ENCODE measurements at regions not wholly inside any gene's neighbourhood (a gene's known extent, or its start where the extent isn't known, plus 50 kb on each side); places are given as distances from the start of the nearest gene placed in this dataset.
"Not testable (repeated sequence)": the region's sequence is repeated elsewhere in the genome, so short reads cannot be mapped to it uniquely, and the experiment has no call there.

GRCh38 chr18:79606071-79606470, 73.5 kb upstream of the CTDP1 start:
- DNase-seq (ENCODE audit: low read depth, low spot score); in situ Hi-C loops (cut with HindIII; ENCODE audit: low pct_unique_long_range_greater_than_20kb, low sequenced_read_pairs): not testable (repeated sequence)

GRCh38 chr18:79606621-79607331, 72.8 kb upstream of the CTDP1 start:
- in situ Hi-C loops (cut with HindIII; ENCODE audit: low pct_unique_long_range_greater_than_20kb, low sequenced_read_pairs) = no loop called here

GRCh38 chr18:79607361-79607952, 72.1 kb upstream of the CTDP1 start:
- no peak for DNase-seq (ENCODE audit: low read depth, low spot score)
- in situ Hi-C loops (cut with HindIII; ENCODE audit: low pct_unique_long_range_greater_than_20kb, low sequenced_read_pairs) = no loop called here

More at GRCh38 chr18:79606621-79607331, 72.8 kb upstream of the CTDP1 start:
- DNase-seq (ENCODE audit: low read depth, low spot score) = no peak

- DNase-seq (ENCODE audit: low read depth, low spot score) = no peak
- in situ Hi-C loops (cut with HindIII; ENCODE audit: low pct_unique_long_range_greater_than_20kb, low sequenced_read_pairs) = no loop called here
Observed at GRCh38 chr18:79608069-79608468, 71.5 kb upstream of the CTDP1 start.

GRCh38 chr18:79608535-79608934, 71.1 kb upstream of the CTDP1 start:
- in situ Hi-C loops (cut with HindIII; ENCODE audit: low pct_unique_long_range_greater_than_20kb, low sequenced_read_pairs) = no loop called here

GRCh38 chr18:79608999-79609461, 70.6 kb upstream of the CTDP1 start:
- no peak for DNase-seq (ENCODE audit: low read depth, low spot score)
- in situ Hi-C loops (cut with HindIII; ENCODE audit: low pct_unique_long_range_greater_than_20kb, low sequenced_read_pairs) = no loop called here

More at GRCh38 chr18:79608535-79608934, 71.1 kb upstream of the CTDP1 start:
- no peak for DNase-seq (ENCODE audit: low read depth, low spot score)

- in situ Hi-C loops (cut with HindIII; ENCODE audit: low pct_unique_long_range_greater_than_20kb, low sequenced_read_pairs) = no loop called here
Observed at GRCh38 chr18:79609841-79610281, 69.7 kb upstream of the CTDP1 start.

GRCh38 chr18:79610461-79611039, 69.1 kb upstream of the CTDP1 start:
- in situ Hi-C loops (cut with HindIII; ENCODE audit: low pct_unique_long_range_greater_than_20kb, low sequenced_read_pairs) = no loop called here

More at GRCh38 chr18:79609841-79610281, 69.7 kb upstream of the CTDP1 start:
- DNase-seq (ENCODE audit: low read depth, low spot score) = no peak

GRCh38 chr18:79611040-79611681, 68.4 kb upstream of the CTDP1 start:
- DNase-seq (ENCODE audit: low read depth, low spot score) = no peak
- in situ Hi-C loops (cut with HindIII; ENCODE audit: low pct_unique_long_range_greater_than_20kb, low sequenced_read_pairs) = no loop called here

More at GRCh38 chr18:79610461-79611039, 69.1 kb upstream of the CTDP1 start:
- DNase-seq (ENCODE audit: low read depth, low spot score) = no peak

GRCh38 chr18:79612291-79613108, 67.1 kb upstream of the CTDP1 start:
- in situ Hi-C loops (cut with HindIII; ENCODE audit: low pct_unique_long_range_greater_than_20kb, low sequenced_read_pairs) = no loop called here
- DNase-seq (ENCODE audit: low read depth, low spot score) = no peak

GRCh38 chr18:79613186-79613931, 66.2 kb upstream of the CTDP1 start:
- in situ Hi-C loops (cut with HindIII; ENCODE audit: low pct_unique_long_range_greater_than_20kb, low sequenced_read_pairs) = no loop called here
- no peak for DNase-seq (ENCODE audit: low read depth, low spot score)

- in situ Hi-C loops (cut with HindIII; ENCODE audit: low pct_unique_long_range_greater_than_20kb, low sequenced_read_pairs) = no loop called here
- DNase-seq (ENCODE audit: low read depth, low spot score) = no peak
Observed at GRCh38 chr18:79614211-79614955, 65.2 kb upstream of the CTDP1 start.

- in situ Hi-C loops (cut with HindIII; ENCODE audit: low pct_unique_long_range_greater_than_20kb, low sequenced_read_pairs) = no loop called here
- DNase-seq (ENCODE audit: low read depth, low spot score) = peak; percentile 14
Observed at GRCh38 chr18:79615091-79615490, 64.5 kb upstream of the CTDP1 start.

- in situ Hi-C loops (cut with HindIII; ENCODE audit: low pct_unique_long_range_greater_than_20kb, low sequenced_read_pairs) = no loop called here
- no peak for DNase-seq (ENCODE audit: low read depth, low spot score)
Observed at GRCh38 chr18:79615586-79615985, 64.0 kb upstream of the CTDP1 start.

- in situ Hi-C loops (cut with HindIII; ENCODE audit: low pct_unique_long_range_greater_than_20kb, low sequenced_read_pairs) = no loop called here
Observed at GRCh38 chr18:79616651-79617510, 62.7 kb upstream of the CTDP1 start.

More at GRCh38 chr18:79616651-79617510, 62.7 kb upstream of the CTDP1 start:
- no peak for DNase-seq (ENCODE audit: low read depth, low spot score)

Measured in SK-MEL-5 (cell line).